HTR-8/SVneo (cell line): ENCODE measurements at regions not wholly inside any gene's neighbourhood (a gene's known extent, or its start where the extent isn't known, plus 50 kb on each side); places are given as distances from the start of the nearest gene placed in this dataset.
A peak's percentile ranks its signal among the peaks of the same experiment; 100 is the strongest.

Experiments
- DNase-seq: peaks from one replicate; pipeline ENCODE4 v3.0.0; 2011; ENCODE audit warnings: low spot score, mixed read lengths; ENCODE audit not compliant: insufficient read length
- FAIRE-seq: peaks from 2 replicates; lab custom pipeline; 2011; peaks lifted over from hg19 to GRCh38; lab: Jason Lieb, UNC

DNA sequence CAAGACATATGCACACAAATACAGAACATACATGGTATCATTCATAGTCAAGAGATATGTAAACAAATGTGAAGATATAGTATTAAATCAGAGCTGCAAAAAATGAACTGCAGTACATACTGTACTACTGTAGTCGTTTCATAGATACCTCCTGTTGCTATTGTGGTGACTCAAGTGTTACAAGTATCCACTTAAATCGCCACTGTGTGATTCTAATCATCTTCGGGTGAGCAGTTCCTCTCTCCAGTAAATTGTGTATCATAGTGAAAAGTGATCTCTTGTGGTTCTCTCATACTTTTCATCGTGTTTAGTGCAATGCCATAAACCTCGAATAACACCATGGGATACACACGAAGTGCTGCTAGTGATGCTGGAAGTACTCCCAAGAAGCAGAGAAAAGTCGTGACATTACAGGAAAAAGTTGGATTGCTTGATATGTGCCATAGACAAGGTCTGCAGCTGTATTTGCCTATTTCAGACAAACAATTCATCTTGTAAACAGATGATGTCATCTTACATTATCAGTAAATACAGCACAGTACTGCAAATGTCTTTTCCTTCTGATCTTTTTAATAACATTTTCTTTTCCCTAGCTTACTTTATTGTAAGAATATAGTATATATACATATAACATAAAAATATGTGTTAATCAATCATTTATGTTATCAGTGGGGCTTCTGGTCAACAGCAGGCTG, 222.2 kb downstream of the BCL11A start:
- no peak for DNase-seq
- peak; percentile 36 for FAIRE-seq

GRCh38 chr2:60329225-60329624, 224.2 kb downstream of the BCL11A start:
- DNase-seq, result no peak
- no peak for FAIRE-seq

DNA sequence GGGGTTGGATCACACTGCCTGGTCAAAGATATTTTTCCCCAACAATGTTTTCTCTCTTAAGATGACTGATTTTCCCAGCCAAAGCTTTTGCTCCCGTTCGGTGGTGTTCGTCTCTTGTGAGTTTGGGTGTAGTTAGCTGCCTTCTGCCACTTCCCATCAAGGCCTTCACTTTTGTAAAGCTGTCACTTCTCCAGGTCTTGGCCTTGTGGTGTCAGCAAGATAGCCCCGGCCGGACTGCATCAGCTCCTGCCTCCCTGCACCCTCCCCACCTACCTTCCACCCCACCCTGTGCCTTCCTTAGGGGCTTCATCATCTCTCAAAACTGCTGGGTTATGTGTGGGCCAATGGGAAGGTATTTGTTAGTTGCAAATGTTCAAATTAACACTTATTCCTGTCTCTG, 228.9 kb downstream of the BCL11A start:
- no peak for DNase-seq
- FAIRE-seq, result no peak

- DNase-seq (no peak), FAIRE-seq (no peak)
Observed at GRCh38 chr2:60321816-60322215, 231.6 kb downstream of the BCL11A start.

DNA sequence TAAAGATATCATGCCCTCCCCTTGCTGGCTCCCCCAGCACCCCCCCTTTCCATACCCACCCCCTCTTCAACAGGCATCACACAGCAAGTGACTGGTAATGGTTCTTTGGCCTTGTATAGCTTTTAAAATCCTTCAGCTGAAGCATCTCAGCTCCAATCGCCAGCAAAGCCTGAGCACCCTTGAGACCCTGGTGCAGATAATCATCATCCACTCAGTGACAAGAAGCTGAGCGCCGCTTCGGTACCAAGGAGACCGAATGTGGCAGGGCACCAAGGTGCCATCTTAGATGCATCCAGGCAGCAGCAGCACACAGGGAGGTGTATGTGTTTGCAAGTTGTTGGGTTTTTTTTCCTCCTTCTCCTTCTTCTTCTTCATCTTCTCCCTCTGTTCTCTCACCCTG, 232.7 kb downstream of the BCL11A start:
- FAIRE-seq (no peak), DNase-seq (no peak)

DNA sequence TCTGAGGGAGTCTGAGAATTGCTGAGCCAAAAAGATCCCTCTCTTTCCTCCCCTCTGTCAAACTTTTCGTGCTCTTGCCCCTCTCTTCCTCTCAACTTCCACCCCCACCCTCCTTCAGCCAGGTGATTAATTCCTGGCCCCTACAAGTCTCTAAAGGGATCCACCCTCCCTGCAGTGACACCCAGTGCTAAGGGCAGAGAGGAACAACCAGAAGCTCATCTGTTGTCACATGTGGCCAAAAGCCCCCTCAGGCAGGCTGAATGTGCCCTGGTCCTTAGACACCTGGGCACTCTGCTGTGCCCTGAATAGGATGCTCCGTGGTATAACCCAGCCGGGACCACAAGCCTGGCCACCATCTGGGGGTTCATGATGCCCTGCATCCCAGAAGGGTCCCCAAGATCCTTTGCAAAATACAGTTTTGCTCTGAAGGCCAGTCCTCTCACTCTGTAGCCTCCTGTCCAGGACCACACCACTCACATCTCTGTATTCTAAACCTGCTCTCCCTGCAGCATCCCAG, 234.4 kb downstream of the BCL11A start:
- FAIRE-seq (no peak), DNase-seq (no peak)

- no peak for FAIRE-seq
- DNase-seq, result no peak
Observed at GRCh38 chr2:60318544-60318943, 234.9 kb downstream of the BCL11A start.

- no peak for FAIRE-seq
- DNase-seq, result no peak
Observed at GRCh38 chr2:60317844-60318243, 235.6 kb downstream of the BCL11A start.

GRCh38 chr2:60317034-60317386, 236.4 kb downstream of the BCL11A start:
- no peak for FAIRE-seq
- DNase-seq, result no peak

DNA sequence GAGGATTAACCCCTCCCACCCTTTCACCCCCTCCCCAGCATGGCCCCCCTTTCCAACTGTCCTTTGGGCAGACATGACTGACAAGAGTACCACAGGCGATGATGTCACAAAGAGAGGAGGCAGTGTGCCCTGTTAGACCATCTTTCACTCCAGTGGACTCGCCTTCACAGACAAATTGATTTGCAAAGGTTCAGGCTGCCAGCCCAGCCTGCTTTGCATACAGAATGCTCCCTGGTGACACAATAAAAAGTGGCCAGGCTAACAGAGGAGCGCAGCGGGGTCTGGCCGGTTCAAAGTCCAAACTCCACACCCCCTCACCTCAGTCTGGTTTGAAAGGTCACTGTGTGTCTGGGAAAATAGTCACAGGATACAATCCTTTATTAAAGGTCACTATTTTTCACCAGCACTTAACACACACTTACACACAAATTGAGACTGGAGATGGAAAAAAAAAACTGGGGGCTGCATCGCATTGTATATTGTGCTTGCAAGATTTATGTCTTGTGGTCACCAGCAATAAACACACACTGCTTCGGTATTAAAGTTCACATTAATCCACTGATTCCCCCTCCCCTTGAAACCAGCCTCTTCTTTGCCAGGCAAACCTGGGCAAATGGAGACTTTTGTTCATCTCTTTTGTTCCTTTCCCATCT, 236.9 kb downstream of the BCL11A start:
- DNase-seq (no peak), FAIRE-seq (no peak)

- DNase-seq (no peak), FAIRE-seq (no peak)
Observed at GRCh38 chr2:60313470-60314172, 239.8 kb downstream of the BCL11A start.

- no peak for FAIRE-seq
- DNase-seq, result no peak
Observed at GRCh38 chr2:60312618-60313017, 240.8 kb downstream of the BCL11A start.

- FAIRE-seq (no peak), DNase-seq (no peak)
Observed at GRCh38 chr2:60311524-60311923, 241.9 kb downstream of the BCL11A start.

- DNase-seq (no peak), FAIRE-seq (no peak)
Observed at GRCh38 chr2:60309941-60310660, 243.4 kb downstream of the BCL11A start.

DNA sequence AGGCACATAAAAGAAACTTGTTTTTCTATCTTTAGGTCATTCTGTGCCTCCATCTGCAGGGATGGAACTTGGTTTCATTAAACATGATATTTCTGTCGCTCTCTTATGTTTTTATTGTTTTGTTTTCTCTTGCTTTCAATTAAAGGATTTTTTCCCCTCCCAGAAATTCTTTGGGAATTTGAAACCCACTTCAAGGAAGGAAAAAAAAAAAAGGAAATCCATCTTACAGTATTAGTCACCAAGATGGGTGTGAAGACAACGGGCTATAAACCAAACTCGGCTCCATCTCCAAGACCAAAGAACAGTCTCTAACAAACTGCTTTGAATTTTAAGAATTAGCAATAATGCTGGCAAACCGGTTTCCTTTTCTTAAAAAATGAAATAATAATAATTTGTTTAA, 244.1 kb downstream of the BCL11A start:
- DNase-seq (no peak), FAIRE-seq (no peak)

DNA sequence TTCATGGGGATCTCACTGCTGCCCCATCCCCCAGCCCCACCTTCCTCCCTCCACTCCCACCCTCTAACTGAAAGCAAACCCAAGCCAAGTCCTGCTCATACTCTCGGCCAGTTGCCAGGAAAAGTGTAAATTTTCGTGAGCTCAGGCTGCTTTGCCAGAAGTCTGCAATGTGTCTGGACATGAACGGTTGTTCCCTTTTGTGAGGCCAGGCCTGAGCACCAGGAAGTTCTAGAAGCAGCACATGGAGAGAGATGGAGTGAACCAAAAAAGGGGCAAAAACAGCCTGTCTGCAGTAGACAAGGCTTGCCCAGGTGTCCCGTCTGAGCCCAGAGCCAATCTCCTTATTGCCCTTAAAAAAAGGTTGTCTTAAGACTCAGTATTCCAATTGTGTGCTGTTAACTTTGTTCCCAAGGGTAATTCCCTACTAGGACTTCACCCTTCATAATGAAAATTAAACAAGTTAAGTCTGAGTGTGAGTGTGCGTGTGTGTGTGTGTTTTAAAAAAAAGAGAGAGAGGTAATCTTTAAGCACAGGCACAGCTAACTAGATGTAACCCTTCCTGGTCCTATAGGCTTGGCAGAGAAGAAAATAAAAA, 247.1 kb downstream of the BCL11A start:
- FAIRE-seq, result no peak
- DNase-seq, result no peak

- FAIRE-seq (no peak), DNase-seq (no peak)
Observed at GRCh38 chr2:60303680-60304079, 249.8 kb downstream of the BCL11A start.

GRCh38 chr2:60302377-60303126, 250.9 kb downstream of the BCL11A start:
- DNase-seq (no peak), FAIRE-seq (no peak)

DNA sequence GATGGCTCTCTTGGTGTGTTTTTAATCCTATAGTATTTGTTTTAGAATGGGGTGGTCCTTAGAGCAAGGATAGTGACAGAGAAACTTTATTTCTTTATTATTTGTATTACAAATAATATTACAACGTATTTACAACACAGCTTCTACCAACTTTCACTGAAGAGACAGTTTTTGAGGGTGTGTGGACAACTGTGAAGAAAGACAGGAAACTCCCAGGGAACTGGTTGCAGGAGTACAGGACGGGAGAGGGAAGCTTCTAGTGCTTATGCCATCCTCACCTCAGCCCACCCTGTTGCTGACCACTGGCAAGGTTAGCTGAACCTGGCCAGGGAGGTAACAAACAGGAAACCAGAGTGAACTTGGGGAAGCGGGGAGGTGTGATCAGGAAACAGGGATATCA, 251.7 kb downstream of the BCL11A start:
- no peak for DNase-seq
- peak; percentile 40 for FAIRE-seq

- FAIRE-seq, result no peak
- DNase-seq, result no peak
Observed at GRCh38 chr2:60299179-60299578, 254.3 kb downstream of the BCL11A start.
